KMS-11 (cell line): ENCODE measurements at regions not wholly inside any gene's neighbourhood (a gene's known extent, or its start where the extent isn't known, plus 50 kb on each side); places are given as distances from the start of the nearest gene placed in this dataset.
A peak's percentile ranks its signal among the peaks of the same experiment; 100 is the strongest.

Experiments
- H2AFZ ChIP-seq: fragments of 200-600 bp; sonication (generic); 2 replicates; pipeline ENCODE4 v1.6.1; 2016; ENCODE audit warnings: antibody characterized with exemption, mixed run types, low read depth
- H3K27ac ChIP-seq: fragments of 200-600 bp; sonication (generic); 2 replicates; pipeline ENCODE4 v1.6.1; 2016; ENCODE audit warnings: mild to moderate bottlenecking, mixed run types
- H3K27me3 ChIP-seq: fragments of 200-600 bp; sonication (generic); 2 replicates; pipeline ENCODE4 v1.6.1; 2017; ENCODE audit warnings: mild to moderate bottlenecking, low read depth, mixed run types, moderate library complexity; ENCODE audit not compliant: insufficient read depth
- H3K36me3 ChIP-seq: fragments of 200-600 bp; sonication (generic); 2 replicates; pipeline ENCODE4 v1.6.1; 2017; ENCODE audit warnings: mild to moderate bottlenecking, mixed run types; ENCODE audit not compliant: insufficient read depth
- H3K4me1 ChIP-seq: fragments of 200-600 bp; sonication (generic); 2 replicates; pipeline ENCODE4 v1.6.1; 2016; ENCODE audit warnings: mild to moderate bottlenecking, low read depth, mixed run types; ENCODE audit not compliant: poor library complexity, severe bottlenecking
- H3K4me2 ChIP-seq: fragments of 200-600 bp; sonication (generic); 2 replicates; pipeline ENCODE4 v1.7.0; 2016; ENCODE audit warnings: mild to moderate bottlenecking, mixed run types
- H3K4me3 ChIP-seq: fragments of 200-600 bp; sonication (generic); IDR thresholded peaks from 2 replicates; pipeline ENCODE4 v1.6.1; 2017; ENCODE audit warnings: low read depth, low read length, mixed read lengths; ENCODE audit not compliant: insufficient read depth
- H3K79me2 ChIP-seq: fragments of 200-600 bp; sonication (generic); 2 replicates; pipeline ENCODE4 v1.6.1; 2016; ENCODE audit warnings: low read depth, mixed run types; ENCODE audit not compliant: insufficient read depth
- H3K9ac ChIP-seq: fragments of 200-600 bp; sonication (generic); 2 replicates; pipeline ENCODE4 v1.6.1; 2016; ENCODE audit warnings: mild to moderate bottlenecking, mixed run types
- H4K20me1 ChIP-seq: fragments of 200-600 bp; sonication (generic); 2 replicates; pipeline ENCODE4 v1.6.1; 2016; ENCODE audit warnings: mild to moderate bottlenecking, mixed run types; ENCODE audit not compliant: insufficient read depth
- TF ChIP-seq, protein P1 (sequence below): fragments of 200-600 bp; sonication (generic); conservative IDR thresholded peaks from 2 replicates; pipeline ENCODE4 v1.6.1; 2017; ENCODE audit warnings: low read depth, mild to moderate bottlenecking, antibody characterized with exemption, low read length, moderate library complexity, mixed read lengths

DNA sequence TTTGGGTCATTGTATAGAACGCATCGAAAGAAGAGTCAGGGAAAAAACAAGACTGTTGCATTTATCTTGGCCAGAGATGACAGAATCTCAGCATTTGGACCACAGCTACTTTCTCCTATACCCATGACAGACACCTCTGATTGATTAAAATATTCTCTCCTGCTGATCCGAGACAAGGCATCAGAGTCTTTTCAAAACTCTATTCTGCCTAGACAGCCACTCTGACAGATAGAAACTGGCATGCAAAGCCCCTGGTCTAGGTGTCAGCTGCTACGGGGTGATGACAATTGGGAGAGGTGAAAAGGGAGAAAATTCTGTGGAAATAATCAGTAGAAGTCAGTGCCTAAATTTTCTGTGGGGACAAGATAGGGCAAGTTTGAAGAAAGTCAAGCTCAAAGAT lies 152.2 kb downstream of the PIK3R1 start:
- Histone ChIP-seq H3K36me3 (no peaks in the 10 kb centered on the region), H3K27ac (no peak overlapping the region), H3K27me3 (no peaks in the 10 kb centered on the region), H4K20me1 (no peaks in the 10 kb centered on the region), H2AFZ (no peak overlapping the region), H3K79me2 (no peaks in the 10 kb centered on the region), H3K4me2 (no peak overlapping the region), H3K4me3 (no peak overlapping the region), H3K9ac (no peak overlapping the region), H3K4me1 (peaks cover 20% of the 10 kb centered on the region)
- TF ChIP-seq, protein P1, sequence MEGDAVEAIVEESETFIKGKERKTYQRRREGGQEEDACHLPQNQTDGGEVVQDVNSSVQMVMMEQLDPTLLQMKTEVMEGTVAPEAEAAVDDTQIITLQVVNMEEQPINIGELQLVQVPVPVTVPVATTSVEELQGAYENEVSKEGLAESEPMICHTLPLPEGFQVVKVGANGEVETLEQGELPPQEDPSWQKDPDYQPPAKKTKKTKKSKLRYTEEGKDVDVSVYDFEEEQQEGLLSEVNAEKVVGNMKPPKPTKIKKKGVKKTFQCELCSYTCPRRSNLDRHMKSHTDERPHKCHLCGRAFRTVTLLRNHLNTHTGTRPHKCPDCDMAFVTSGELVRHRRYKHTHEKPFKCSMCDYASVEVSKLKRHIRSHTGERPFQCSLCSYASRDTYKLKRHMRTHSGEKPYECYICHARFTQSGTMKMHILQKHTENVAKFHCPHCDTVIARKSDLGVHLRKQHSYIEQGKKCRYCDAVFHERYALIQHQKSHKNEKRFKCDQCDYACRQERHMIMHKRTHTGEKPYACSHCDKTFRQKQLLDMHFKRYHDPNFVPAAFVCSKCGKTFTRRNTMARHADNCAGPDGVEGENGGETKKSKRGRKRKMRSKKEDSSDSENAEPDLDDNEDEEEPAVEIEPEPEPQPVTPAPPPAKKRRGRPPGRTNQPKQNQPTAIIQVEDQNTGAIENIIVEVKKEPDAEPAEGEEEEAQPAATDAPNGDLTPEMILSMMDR, result no peak

DNA sequence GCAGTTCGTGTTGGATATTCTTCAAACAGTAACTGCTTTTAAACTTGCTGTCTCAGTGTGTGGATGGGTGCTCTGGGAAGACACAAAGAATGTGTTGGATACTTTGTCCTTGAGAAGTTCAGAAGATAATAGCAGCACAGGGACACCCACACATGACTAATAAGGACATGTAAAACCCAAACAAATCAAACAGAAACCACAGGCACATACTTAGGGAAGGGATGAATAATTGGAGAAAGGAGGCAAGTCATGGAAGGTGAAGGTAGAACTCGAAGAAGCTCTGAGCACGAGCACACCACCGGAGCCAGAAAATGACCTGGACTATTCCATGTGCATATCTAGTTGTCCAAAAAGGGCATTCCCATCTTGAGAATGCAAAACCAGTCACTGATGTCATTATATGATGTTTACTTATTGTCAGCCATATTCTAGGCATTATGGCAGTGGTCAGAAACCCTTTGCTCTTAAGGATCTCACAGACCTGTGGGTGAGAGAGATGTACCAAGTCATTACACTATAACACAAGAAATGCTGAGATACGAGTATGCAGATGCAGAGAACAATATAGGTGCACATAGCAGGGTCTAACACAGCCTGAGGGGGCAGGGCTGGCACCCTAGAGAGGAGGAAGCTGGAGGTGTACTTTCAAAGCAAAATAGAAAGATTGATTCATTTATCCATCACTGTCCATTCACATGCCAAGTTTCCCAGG lies 152.9 kb downstream of the PIK3R1 start:
- Histone ChIP-seq H4K20me1 (no peaks in the 10 kb centered on the region), H3K4me2 (0 out of 2 replicates have a peak overlapping the region, but pooled peaks have one; percentile 93), H2AFZ (no peak overlapping the region), H3K4me1 (peaks cover 20% of the 10 kb centered on the region), H3K9ac (no peak overlapping the region), H3K36me3 (no peaks in the 10 kb centered on the region), H3K79me2 (no peaks in the 10 kb centered on the region), H3K4me3 (no peak overlapping the region), H3K27me3 (no peaks in the 10 kb centered on the region), H3K27ac (no peak overlapping the region)
- TF ChIP-seq, protein P1, result no peak

DNA sequence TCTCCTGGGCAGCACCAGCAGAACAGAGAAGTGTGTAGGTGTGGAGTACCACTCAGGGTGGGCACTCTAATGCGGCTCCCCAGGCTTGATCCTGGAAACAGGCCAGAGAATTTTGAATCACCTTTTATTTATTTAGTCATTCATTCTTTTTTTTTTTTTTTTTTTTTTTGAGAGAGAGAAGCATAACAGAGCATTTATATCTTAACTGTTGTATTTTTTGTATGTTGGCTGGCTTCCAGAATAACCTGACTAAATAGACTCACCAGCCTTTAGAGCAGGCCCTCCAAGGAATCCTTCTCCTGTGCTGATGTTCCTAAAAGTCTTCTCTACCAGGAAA lies 153.4 kb downstream of the PIK3R1 start:
- Histone ChIP-seq H4K20me1 (no peaks in the 10 kb centered on the region), H3K36me3 (no peaks in the 10 kb centered on the region), H3K4me2 (peak overlapping the region; percentile 93), H2AFZ (peak overlapping the region; percentile 24), H3K27ac (no peak overlapping the region), H3K9ac (no peak overlapping the region), H3K79me2 (no peaks in the 10 kb centered on the region), H3K4me1 (peaks cover 20% of the 10 kb centered on the region), H3K27me3 (no peaks in the 10 kb centered on the region), H3K4me3 (no peak overlapping the region)
- TF ChIP-seq, protein P1, result no peak

DNA sequence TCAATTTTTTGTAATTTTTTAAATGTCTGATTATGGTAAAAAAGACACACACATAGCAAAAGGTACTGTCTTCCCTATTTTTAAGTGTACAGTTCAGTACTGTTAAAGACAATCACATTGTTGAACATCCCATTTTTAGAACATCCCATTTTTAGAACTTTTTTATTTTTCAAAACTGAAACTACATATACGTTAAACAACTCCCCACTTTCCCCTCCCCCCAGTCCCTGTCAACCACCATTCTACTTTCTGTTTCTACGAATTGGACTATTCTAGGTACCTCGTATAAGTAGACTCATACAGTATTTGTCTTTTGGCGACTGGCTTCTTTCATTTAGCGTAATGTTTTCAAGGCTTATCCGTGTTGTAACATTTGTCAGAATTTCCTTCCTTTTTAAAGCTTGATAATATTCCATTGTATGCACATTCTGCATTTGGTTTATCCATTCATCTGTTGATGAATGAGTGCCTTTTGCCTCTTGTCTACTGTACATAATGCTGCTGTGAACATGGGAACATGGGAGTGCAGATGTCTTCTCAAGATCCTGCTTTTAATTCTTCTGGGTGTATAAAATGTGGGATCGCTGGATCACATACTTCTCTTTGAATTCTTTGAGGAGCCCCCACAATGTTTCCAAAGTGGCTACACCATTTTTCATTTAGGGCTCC lies 154.0 kb downstream of the PIK3R1 start:
- H3K79me2 ChIP-seq, result no peaks in the 10 kb centered on the region
- no peak overlapping the region for H3K9ac ChIP-seq
- H3K36me3 ChIP-seq, result no peaks in the 10 kb centered on the region
- TF ChIP-seq, protein P1, result no peak
- peaks cover 20% of the 10 kb centered on the region for H3K4me1 ChIP-seq
- H2AFZ ChIP-seq, result peak overlapping the region; percentile 24
- no peaks in the 10 kb centered on the region for H4K20me1 ChIP-seq
- H3K27ac ChIP-seq, result no peak overlapping the region
- H3K27me3 ChIP-seq, result no peaks in the 10 kb centered on the region
- no peak overlapping the region for H3K4me3 ChIP-seq
- peak overlapping the region; percentile 93 for H3K4me2 ChIP-seq
